ENCODE measurements at regions not wholly inside any gene's neighbourhood (a gene's known extent, or its start where the extent isn't known, plus 50 kb on each side); places are given as distances from the start of the nearest gene placed in this dataset.

GRCh38 chr11:134639586-134640330 is 227.7 kb upstream of the B3GAT1 start:
- H2BK120ac ChIP-seq (replicated peaks; ENCODE audit: low read depth, low read length), result no peak overlapping the region
- H3K9me3 ChIP-seq (ENCODE audit: insufficient read depth in 2 of 2, low read depth in 1 of 2, low read length in 1 of 2), result no peaks in the 10 kb centered on the region
- H3K18ac ChIP-seq (ENCODE audit: extremely low read depth, low read length), result no peak overlapping the region; the same call in 1 of the 2 replicates
- H4K8ac ChIP-seq (ENCODE audit: extremely low read depth, insufficient read depth, low read length), result no peak overlapping the region
- no peak overlapping the region for H2AK5ac ChIP-seq (ENCODE audit: low read depth, low read length)
- POLR2A ChIA-PET (ENCODE audit: partially characterized antibody), result no interaction called here
- H3K4me1 ChIP-seq (replicated peaks in 1 of 4; ENCODE audit: control insufficient read depth in 3 of 4, insufficient read depth in 4 of 4, low read length in 3 of 4), result peaks cover 1 to 18% (median 3%) of the 10 kb centered on the region in 4 experiments; a peak in 6 of 7 replicates
- H2BK12ac ChIP-seq (ENCODE audit: low read depth, low read length), result no peak overlapping the region
- FAIRE-seq, result no peak
- TF ChIP-seq RBBP5 (IDR thresholded peaks at IDR 0.05; ENCODE audit: borderline replicate concordance, low read depth, low read length) (no peak), MAFK (IDR thresholded peaks at IDR 0.05; ENCODE audit: low read depth, low read length) (no peak), BACH1 (IDR thresholded peaks at IDR 0.05; ENCODE audit: low read length) (no peak), ATF3 (IDR thresholded peaks at IDR 0.05; ENCODE audit: insufficient read depth, low read depth, low read length) (no peak), HDAC6 (IDR thresholded peaks at IDR 0.05; ENCODE audit: low read depth, low read length) (no peak), RFX5 (IDR thresholded peaks at IDR 0.05; ENCODE audit: borderline replicate concordance, low read depth, low read length) (no peak), RAD21 (IDR thresholded peaks at IDR 0.05 in 1 of 2, conservative IDR thresholded peaks at IDR 0.05 in 1 of 2; ENCODE audit: low read depth in 2 of 2, low read length in 2 of 2) (no peak)
- WGBS, 2 experiments (ENCODE audit: extremely low coverage in 1 of 2, insufficient coverage in 1 of 2, insufficient read length in 1 of 2, insufficient replicate concordance in 2 of 2, low coverage in 1 of 2, low lambda C conversion rate in 2 of 2, missing lambda C conversion rate in 1 of 2), result 86% methylated on average over 13 of the region's 15 CpGs; no CpG with 5 or more reads in 1 of the 2 experiments
- no peak overlapping the region for H3K27ac ChIP-seq (ENCODE audit: low read depth, low read length)
- H2AFZ ChIP-seq (ENCODE audit: low read length), result 0 out of 2 replicates have a peak overlapping the region, but pooled peaks have one; percentile 88
- no peak overlapping the region for H3K9ac ChIP-seq (replicated peaks in 1 of 4; ENCODE audit: extremely low read depth in 1 of 4, low read depth in 3 of 4, low read length in 3 of 4)
- H2BK20ac ChIP-seq (ENCODE audit: low read length), result no peak overlapping the region
- DNase-seq (ENCODE audit: low read depth in 1 of 2, low spot score in 2 of 2), result no peak
- no peak overlapping the region for H3K4ac ChIP-seq (replicated peaks; ENCODE audit: insufficient read length, low read depth, low read length)
- H3K27me3 ChIP-seq (replicated peaks in 1 of 4; ENCODE audit: control insufficient read depth in 3 of 4, extremely low read depth in 1 of 4, insufficient read depth in 3 of 4, low read length in 3 of 4), result peaks cover 0 to 2% (median 0%) of the 10 kb centered on the region in 4 experiments; a peak in 1 of 7 replicates
- H3K56ac ChIP-seq (replicated peaks; ENCODE audit: insufficient read length, low read depth, low read length), result no peak overlapping the region
- no peak overlapping the region for H3K4me2 ChIP-seq (ENCODE audit: insufficient read depth in 1 of 2, low read depth in 2 of 2, low read length in 2 of 2)
- H3K79me1 ChIP-seq (ENCODE audit: low read depth, low read length), result no peaks in the 10 kb centered on the region
- peak overlapping the region; percentile 92; the same call in 1 of the 2 replicates for H2BK15ac ChIP-seq (ENCODE audit: low read length)
- H4K91ac ChIP-seq (replicated peaks; ENCODE audit: insufficient read length, low read length), result peak overlapping the region; percentile 62
- H3K23ac ChIP-seq (ENCODE audit: insufficient read length), result no peak overlapping the region
- CTCF ChIA-PET (ENCODE audit: partially characterized antibody), result interaction anchor here (0.8 kb wide), 1 partner anchor 180 kb away, joined by 4 read pairs; no protein-coding TSS in a partner anchor
- no peak overlapping the region for H3K4me3 ChIP-seq (ENCODE audit: extremely low read depth in 1 of 4, insufficient read depth in 2 of 4, low read depth in 3 of 4, low read length in 4 of 4)
- no peak overlapping the region for H3K14ac ChIP-seq (ENCODE audit: insufficient read length)
- H4K5ac ChIP-seq (ENCODE audit: insufficient read length, low read depth, low read length), result no peak overlapping the region
- no peaks in the 10 kb centered on the region for H3K79me2 ChIP-seq (ENCODE audit: control insufficient read depth in 1 of 2, insufficient read depth in 2 of 2, low read length in 2 of 2)
- no peaks in the 10 kb centered on the region; the same call in 1 of the 2 replicates for H3K23me2 ChIP-seq (ENCODE audit: low read depth, low read length)
- H2BK5ac ChIP-seq (ENCODE audit: low read depth, low read length), result no peak overlapping the region; the same call in 1 of the 2 replicates
- no peaks in the 10 kb centered on the region for H4K20me1 ChIP-seq (replicated peaks in 1 of 2; ENCODE audit: control insufficient read depth in 1 of 2, insufficient read depth in 2 of 2, low read length in 2 of 2)
- no peaks in the 10 kb centered on the region for H3K36me3 ChIP-seq (ENCODE audit: control insufficient read depth in 2 of 4, insufficient read depth in 4 of 4, low read length in 3 of 4)
